DND-41 (cell line): ENCODE measurements at regions not wholly inside any gene's neighbourhood (a gene's known extent, or its start where the extent isn't known, plus 50 kb on each side); places are given as distances from the start of the nearest gene placed in this dataset.

ENCODE experiments used
- ATAC-seq: fragments of 200-7000 bp; cut with Tn5 transposase; 3 replicates; pipeline ENCODE4 v1.9.1; 2021; ENCODE audit warnings: low read depth; ENCODE audit not compliant: insufficient read depth
- DNase-seq: peaks from one replicate; pipeline ENCODE4 v3.0.0-alpha.2; 2020
- H2AFZ ChIP-seq: 2 replicates; pipeline ENCODE4 v1.6.0; 2012; ENCODE audit warnings: low read depth, low read length
- H3K27ac ChIP-seq: 2 replicates; pipeline ENCODE4 v1.5.1; 2012; ENCODE audit warnings: low read length, inconsistent platforms
- H3K27me3 ChIP-seq: fragments of 200-600 bp; sonication (generic); 2 replicates; pipeline ENCODE4 v1.6.0; 2012; ENCODE audit warnings: low read length, mild to moderate bottlenecking, inconsistent platforms; ENCODE audit not compliant: insufficient read depth, poor library complexity
- H3K36me3 ChIP-seq: 2 replicates; pipeline ENCODE4 v1.5.1; 2012; ENCODE audit warnings: low read length, inconsistent platforms; ENCODE audit not compliant: insufficient read depth
- H3K4me1 ChIP-seq: 2 replicates; pipeline ENCODE4 v1.5.1; 2012; ENCODE audit warnings: mild to moderate bottlenecking, low read length; ENCODE audit not compliant: insufficient read depth
- H3K4me2 ChIP-seq: 2 replicates; pipeline ENCODE4 v1.6.0; 2012; ENCODE audit warnings: mild to moderate bottlenecking, moderate library complexity, low read length, inconsistent platforms; ENCODE audit not compliant: insufficient read depth
- H3K4me3 ChIP-seq, 2 experiments: fragments of 200-600 bp in 1 of 2; shearing (Covaris generic) in 1 of 2; 2 replicates each; pipeline ENCODE4 v1.5.1; 2012 to 2016; ENCODE audit warnings: inconsistent platforms in 2 of 2, low read length in 2 of 2, mild to moderate bottlenecking in 2 of 2, low read depth in 1 of 2, moderate library complexity in 1 of 2
- H3K79me2 ChIP-seq: 2 replicates; pipeline ENCODE4 v1.6.0; 2012; ENCODE audit warnings: low read length, inconsistent platforms; ENCODE audit not compliant: insufficient read depth
- H3K9ac ChIP-seq: 2 replicates; pipeline ENCODE4 v1.6.0; 2012; ENCODE audit warnings: low read depth, mild to moderate bottlenecking, inconsistent platforms, low read length, moderate library complexity
- H3K9me3 ChIP-seq: 2 replicates; pipeline ENCODE4 v1.5.1; 2012; ENCODE audit warnings: low read length, moderate library complexity, mild to moderate bottlenecking, inconsistent platforms; ENCODE audit not compliant: insufficient read depth, severe bottlenecking
- H4K20me1 ChIP-seq: 2 replicates; pipeline ENCODE4 v1.6.0; 2012; ENCODE audit warnings: low read length; ENCODE audit not compliant: insufficient read depth
- EZH2 ChIP-seq: IDR thresholded peaks from 3 replicates; pipeline ENCODE4 v1.6.1; 2012; ENCODE audit warnings: borderline replicate concordance, low read depth, mild to moderate bottlenecking, moderate library complexity, low read length, inconsistent platforms; ENCODE audit not compliant: severe bottlenecking
- TF ChIP-seq, protein P1 (sequence below): IDR thresholded peaks from 2 replicates; pipeline ENCODE4 v1.5.1; 2012; ENCODE audit warnings: borderline replicate concordance, low read length, moderate library complexity, mild to moderate bottlenecking; ENCODE audit not compliant: poor library complexity, severe bottlenecking; ENCODE audit errors: extremely low read depth

DNA sequence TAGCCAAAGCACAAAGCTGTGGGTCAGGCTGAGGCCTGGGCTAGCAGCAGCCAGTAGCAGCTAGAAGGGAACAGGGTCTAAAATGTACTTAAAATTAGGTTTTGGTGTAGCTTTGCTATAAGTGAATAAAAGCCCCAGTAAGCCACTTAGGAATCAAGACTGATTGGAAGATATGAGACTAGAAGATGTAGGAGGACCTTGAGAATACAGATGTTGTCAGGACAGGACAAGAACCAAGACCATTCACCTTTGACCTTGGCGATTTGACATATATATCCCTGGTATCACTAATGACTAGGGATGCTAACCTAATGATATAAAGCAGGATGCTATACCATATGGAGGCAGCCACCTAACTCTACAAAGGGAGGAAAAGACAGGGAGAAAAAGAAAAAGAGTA lies 238.1 kb downstream of the FBXO8 start:
- Histone ChIP-seq H3K27me3 (no peaks in the 10 kb centered on the region), H3K4me1 (no peaks in the 10 kb centered on the region), H3K27ac (no peak overlapping the region), H3K4me2 (no peak overlapping the region), H3K9ac (no peak overlapping the region), H3K4me3 (no peak overlapping the region), H4K20me1 (no peaks in the 10 kb centered on the region), H3K9me3 (no peaks in the 10 kb centered on the region), H3K79me2 (no peaks in the 10 kb centered on the region), H3K36me3 (no peaks in the 10 kb centered on the region), H2AFZ (no peak overlapping the region)
- no peak for DNase-seq
- ATAC-seq: no peak
- no peak for TF ChIP-seq EZH2
- TF ChIP-seq, protein P1, sequence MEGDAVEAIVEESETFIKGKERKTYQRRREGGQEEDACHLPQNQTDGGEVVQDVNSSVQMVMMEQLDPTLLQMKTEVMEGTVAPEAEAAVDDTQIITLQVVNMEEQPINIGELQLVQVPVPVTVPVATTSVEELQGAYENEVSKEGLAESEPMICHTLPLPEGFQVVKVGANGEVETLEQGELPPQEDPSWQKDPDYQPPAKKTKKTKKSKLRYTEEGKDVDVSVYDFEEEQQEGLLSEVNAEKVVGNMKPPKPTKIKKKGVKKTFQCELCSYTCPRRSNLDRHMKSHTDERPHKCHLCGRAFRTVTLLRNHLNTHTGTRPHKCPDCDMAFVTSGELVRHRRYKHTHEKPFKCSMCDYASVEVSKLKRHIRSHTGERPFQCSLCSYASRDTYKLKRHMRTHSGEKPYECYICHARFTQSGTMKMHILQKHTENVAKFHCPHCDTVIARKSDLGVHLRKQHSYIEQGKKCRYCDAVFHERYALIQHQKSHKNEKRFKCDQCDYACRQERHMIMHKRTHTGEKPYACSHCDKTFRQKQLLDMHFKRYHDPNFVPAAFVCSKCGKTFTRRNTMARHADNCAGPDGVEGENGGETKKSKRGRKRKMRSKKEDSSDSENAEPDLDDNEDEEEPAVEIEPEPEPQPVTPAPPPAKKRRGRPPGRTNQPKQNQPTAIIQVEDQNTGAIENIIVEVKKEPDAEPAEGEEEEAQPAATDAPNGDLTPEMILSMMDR: no peak

DNA sequence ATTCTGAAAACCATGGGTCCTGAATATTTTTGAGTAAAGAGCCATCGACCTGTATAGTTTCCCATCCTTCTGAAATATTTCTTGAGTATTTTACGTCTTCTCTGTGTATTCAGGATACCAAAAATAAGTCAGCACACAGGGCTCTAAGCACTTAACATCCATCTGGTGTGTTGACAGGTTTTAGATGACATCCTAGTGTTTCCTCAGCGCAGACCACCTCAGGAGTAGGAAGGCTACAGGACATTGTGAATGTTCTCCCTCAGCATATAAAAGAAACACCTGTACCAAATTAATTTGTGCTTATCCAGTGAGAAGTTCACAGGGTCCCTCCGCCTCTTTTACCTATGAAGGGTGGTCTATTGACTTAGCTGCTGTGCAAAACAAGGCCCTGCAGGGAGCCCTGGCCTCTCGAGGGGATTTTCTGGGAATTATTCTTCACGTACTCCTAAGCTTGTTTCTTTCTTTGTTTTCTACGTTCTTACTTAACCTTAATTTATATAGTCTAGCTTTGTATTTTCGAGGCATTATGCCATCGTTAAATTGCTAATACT lies 241.8 kb downstream of the FBXO8 start:
- no peaks in the 10 kb centered on the region for H4K20me1 ChIP-seq
- no peaks in the 10 kb centered on the region for H3K4me1 ChIP-seq
- no peak overlapping the region for H3K9ac ChIP-seq
- no peak overlapping the region for H3K4me3 ChIP-seq
- no peak for ATAC-seq
- H3K4me2 ChIP-seq: no peak overlapping the region
- TF ChIP-seq, protein P1: no peak
- no peak for TF ChIP-seq EZH2
- no peaks in the 10 kb centered on the region for H3K36me3 ChIP-seq
- DNase-seq: no peak
- H3K79me2 ChIP-seq: no peaks in the 10 kb centered on the region
- H3K27me3 ChIP-seq: no peaks in the 10 kb centered on the region
- H2AFZ ChIP-seq: no peak overlapping the region
- no peak overlapping the region for H3K27ac ChIP-seq
- H3K9me3 ChIP-seq: no peaks in the 10 kb centered on the region

DNA sequence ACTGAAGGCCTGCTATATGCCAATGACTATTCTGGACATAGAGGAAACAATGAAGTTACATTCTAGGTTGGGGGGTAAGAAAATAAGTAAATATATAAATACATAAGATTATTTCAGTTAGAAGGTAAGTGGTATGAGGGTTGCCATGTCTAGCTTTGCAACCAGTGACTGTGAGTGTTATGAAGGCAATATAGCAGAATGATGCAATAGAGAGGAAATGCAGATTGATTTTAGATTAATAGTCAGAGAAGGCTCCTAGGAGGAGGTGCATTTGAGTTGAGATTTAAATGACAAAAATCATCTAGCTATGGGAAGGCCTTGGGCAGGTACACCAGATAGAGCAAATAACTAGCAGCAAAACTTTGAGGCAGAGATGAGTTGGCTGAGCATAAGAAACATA lies 243.2 kb downstream of the FBXO8 start:
- no peak overlapping the region for H2AFZ ChIP-seq
- H3K4me1 ChIP-seq: no peaks in the 10 kb centered on the region

More for the DNA sequence above, 243.2 kb downstream of the FBXO8 start:
- TF ChIP-seq, protein P1: no peak
- no peak for TF ChIP-seq EZH2
- Histone ChIP-seq H3K4me3 (no peak overlapping the region), H3K9ac (no peak overlapping the region), H3K79me2 (no peaks in the 10 kb centered on the region), H3K27me3 (no peaks in the 10 kb centered on the region), H3K36me3 (no peaks in the 10 kb centered on the region), H3K4me2 (no peak overlapping the region), H3K27ac (no peak overlapping the region), H4K20me1 (no peaks in the 10 kb centered on the region), H3K9me3 (no peaks in the 10 kb centered on the region)
- DNase-seq (no peak), ATAC-seq (no peak)
